SU-DHL-6 (cell line): ENCODE measurements at regions not wholly inside any gene's neighbourhood (a gene's known extent, or its start where the extent isn't known, plus 50 kb on each side); places are given as distances from the start of the nearest gene placed in this dataset.

Experiments used
- H2AFZ ChIP-seq: fragments of 200-600 bp; sonication (generic); 2 replicates; pipeline ENCODE4 v1.6.1; 2014; ENCODE audit warnings: low read depth, mild to moderate bottlenecking, moderate library complexity, mixed read lengths, antibody characterized with exemption, low read length; ENCODE audit not compliant: severe bottlenecking
- H3F3A ChIP-seq: fragments of 200-600 bp; shearing (Covaris generic); 2 replicates; pipeline ENCODE4 v1.6.0; 2016; ENCODE audit warnings: antibody characterized with exemption, mild to moderate bottlenecking; ENCODE audit not compliant: insufficient read depth
- H3K27ac ChIP-seq: fragments of 200-600 bp; sonication (generic); 2 replicates; pipeline ENCODE4 v1.5.1; 2016; ENCODE audit warnings: low read depth, mild to moderate bottlenecking, low read length, moderate library complexity, mixed read lengths
- H3K27me3 ChIP-seq: fragments of 200-600 bp; sonication (generic), shearing (Covaris generic); 2 replicates; pipeline ENCODE4 v1.6.0; 2014; ENCODE audit warnings: mild to moderate bottlenecking, low read length
- H3K36me3 ChIP-seq: fragments of 200-600 bp; sonication (generic); 2 replicates; pipeline ENCODE4 v1.6.1; 2014; ENCODE audit warnings: mild to moderate bottlenecking, low read length, mixed read lengths
- H3K4me2 ChIP-seq: fragments of 300-600, 200-600 bp; shearing (Covaris generic), sonication (generic); 2 replicates; pipeline ENCODE4 v1.6.0; 2014; ENCODE audit warnings: low read length, low read depth, mild to moderate bottlenecking; ENCODE audit not compliant: poor library complexity, severe bottlenecking
- H3K4me3 ChIP-seq: fragments of 200-600 bp; sonication (generic); 2 replicates; pipeline ENCODE4 v1.5.1; 2014; ENCODE audit warnings: antibody characterized with exemption, low read length, mild to moderate bottlenecking, mixed read lengths; ENCODE audit not compliant: insufficient read depth, poor library complexity, severe bottlenecking
- H3K79me2 ChIP-seq: fragments of 200-600 bp; sonication (generic); 2 replicates; pipeline ENCODE4 v1.6.1; 2014; ENCODE audit warnings: mild to moderate bottlenecking, low read length, moderate library complexity; ENCODE audit not compliant: insufficient read depth
- H3K9ac ChIP-seq: fragments of 200-600 bp; sonication (generic); 2 replicates; pipeline ENCODE4 v1.7.0; 2014; ENCODE audit warnings: mild to moderate bottlenecking, low read length
- H3K9me2 ChIP-seq: fragments of 200-600 bp; sonication (generic); replicated peaks from 2 replicates; pipeline ENCODE4 v1.6.1; 2014; ENCODE audit warnings: low read length; ENCODE audit not compliant: insufficient read depth
- H3K9me3 ChIP-seq: fragments of 200-600 bp; sonication (generic); 2 replicates; pipeline ENCODE4 v1.6.1; 2014; ENCODE audit warnings: low read length, mixed read lengths; ENCODE audit not compliant: insufficient read depth
- H4K20me1 ChIP-seq: fragments of 200-600 bp; sonication (generic); 2 replicates; pipeline ENCODE4 v1.6.1; 2014; ENCODE audit warnings: low read depth, mild to moderate bottlenecking, antibody characterized with exemption, low read length, moderate library complexity, mixed read lengths
- CTCF ChIP-seq: fragments of 200-600 bp; sonication (generic); IDR thresholded peaks from one replicate; pipeline ENCODE4 v1.5.1; 2017; ENCODE audit warnings: antibody characterized with exemption, mild to moderate bottlenecking, low read length, moderate library complexity; ENCODE audit not compliant: insufficient read depth, poor library complexity, severe bottlenecking
- EZH2phosphoT487 ChIP-seq: fragments of 200-600 bp; sonication (generic), shearing (Covaris generic); conservative IDR thresholded peaks from 2 replicates; pipeline ENCODE4 v1.6.1; 2018; ENCODE audit warnings: mild to moderate bottlenecking, antibody characterized with exemption, low read length, moderate library complexity, mixed read lengths

- Histone ChIP-seq H3K9me3 (no peaks in the 10 kb centered on the region), H4K20me1 (no peaks in the 10 kb centered on the region), H3K9ac (no peak overlapping the region), H2AFZ (no peak overlapping the region), H3K9me2 (no peaks in the 10 kb centered on the region), H3K4me2 (no peak overlapping the region), H3K27ac (no peak overlapping the region), H3K27me3 (no peaks in the 10 kb centered on the region), H3K4me3 (no peak overlapping the region), H3K79me2 (no peaks in the 10 kb centered on the region), H3F3A (no peaks in the 10 kb centered on the region), H3K36me3 (no peaks in the 10 kb centered on the region)
- TF ChIP-seq EZH2phosphoT487 = no peak
- TF ChIP-seq CTCF = no peak
Measured at GRCh38 chrX:20393944-20394343, 127.2 kb upstream of the RPS6KA3 start.

GRCh38 chrX:20388594-20388993 is 121.9 kb upstream of the RPS6KA3 start:
- Histone ChIP-seq H3K36me3 (no peaks in the 10 kb centered on the region), H3K9me3 (no peaks in the 10 kb centered on the region), H3F3A (no peaks in the 10 kb centered on the region), H3K27ac (no peak overlapping the region), H3K4me3 (no peak overlapping the region), H3K79me2 (no peaks in the 10 kb centered on the region), H4K20me1 (no peaks in the 10 kb centered on the region), H3K4me2 (no peak overlapping the region), H3K9ac (no peak overlapping the region), H2AFZ (no peak overlapping the region), H3K9me2 (no peaks in the 10 kb centered on the region), H3K27me3 (no peaks in the 10 kb centered on the region)
- no peak for TF ChIP-seq CTCF
- TF ChIP-seq EZH2phosphoT487 = no peak

GRCh38 chrX:20383477-20383876 is 116.8 kb upstream of the RPS6KA3 start:
- no peak overlapping the region for H3K27ac ChIP-seq
- H3K27me3 ChIP-seq = no peaks in the 10 kb centered on the region
- no peaks in the 10 kb centered on the region for H3K36me3 ChIP-seq
- H3K9ac ChIP-seq = no peak overlapping the region
- H3K4me3 ChIP-seq = no peak overlapping the region
- no peaks in the 10 kb centered on the region for H4K20me1 ChIP-seq
- H3K4me2 ChIP-seq = no peak overlapping the region
- H3K79me2 ChIP-seq = no peaks in the 10 kb centered on the region
- H3K9me2 ChIP-seq = no peaks in the 10 kb centered on the region
- no peak for TF ChIP-seq CTCF
- TF ChIP-seq EZH2phosphoT487 = no peak
- no peaks in the 10 kb centered on the region for H3K9me3 ChIP-seq
- no peaks in the 10 kb centered on the region for H3F3A ChIP-seq
- no peak overlapping the region for H2AFZ ChIP-seq
